Large intestine (tissue), 3 donors: ENCODE measurements at regions not wholly inside any gene's neighbourhood (a gene's known extent, or its start where the extent isn't known, plus 50 kb on each side); places are given as distances from the start of the nearest gene placed in this dataset.

Experiments
- DNase-seq, 2 donors: peaks; one replicate each; pipeline versions ENCODE4 v3.0.0 to v3.0.0-alpha.2; 2013
- H3K27ac ChIP-seq: one replicate; pipeline ENCODE4 v1.5.1; 2013; ENCODE audit warnings: low read length
- H3K27me3 ChIP-seq: 2 replicates; pipeline ENCODE4 v1.6.1; 2013; ENCODE audit warnings: low read length; ENCODE audit not compliant: control insufficient read depth, insufficient read depth
- H3K36me3 ChIP-seq: 2 replicates; pipeline ENCODE4 v1.6.1; 2013; ENCODE audit warnings: low read length; ENCODE audit not compliant: control insufficient read depth, insufficient read depth
- H3K4me1 ChIP-seq: one replicate; pipeline ENCODE4 v1.6.1; 2013; ENCODE audit warnings: low read length; ENCODE audit not compliant: control insufficient read depth, insufficient read depth
- H3K4me3 ChIP-seq: one replicate; pipeline ENCODE4 v1.5.1; 2013; ENCODE audit warnings: low read length
- H3K9me3 ChIP-seq: one replicate; pipeline ENCODE4 v1.6.1; 2013; ENCODE audit warnings: mild to moderate bottlenecking, low read depth, low read length, moderate library complexity; ENCODE audit not compliant: control insufficient read depth
- WGBS: methylation state at CpG from one replicate; pipeline ENCODE4 v1.1.5; 2013; ENCODE audit warnings: low lambda C conversion rate; ENCODE audit not compliant: insufficient coverage; 5-methylcytosine and 5-hydroxymethylcytosine counted together

DNA sequence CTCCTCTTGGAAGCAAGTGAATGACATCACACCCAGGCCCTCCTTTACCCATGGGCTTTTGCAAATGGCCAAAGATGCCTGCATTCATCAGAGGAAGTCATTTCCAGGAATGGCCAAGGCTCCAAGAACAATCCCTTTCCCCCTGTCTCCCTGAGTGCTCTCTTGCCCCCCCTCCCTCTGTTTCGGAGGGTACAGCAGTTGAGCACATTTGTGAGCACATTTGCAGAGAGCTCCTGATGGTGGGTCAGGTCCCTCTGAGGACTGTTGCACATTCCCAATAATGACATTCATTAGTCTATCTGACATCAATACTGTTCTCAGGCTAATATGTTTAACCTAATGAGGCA lies 113.4 kb downstream of the MATN1 start:
- Histone ChIP-seq H3K4me3 (no peak overlapping the region), H3K36me3 (no peaks in the 10 kb centered on the region), H3K4me1 (no peaks in the 10 kb centered on the region), H3K9me3 (no peaks in the 10 kb centered on the region), H3K27me3 (peaks cover 6% of the 10 kb centered on the region), H3K27ac (no peak overlapping the region)
- no peak for DNase-seq
- WGBS: no CpG with 5 or more reads among the region's 1 CpG

DNA sequence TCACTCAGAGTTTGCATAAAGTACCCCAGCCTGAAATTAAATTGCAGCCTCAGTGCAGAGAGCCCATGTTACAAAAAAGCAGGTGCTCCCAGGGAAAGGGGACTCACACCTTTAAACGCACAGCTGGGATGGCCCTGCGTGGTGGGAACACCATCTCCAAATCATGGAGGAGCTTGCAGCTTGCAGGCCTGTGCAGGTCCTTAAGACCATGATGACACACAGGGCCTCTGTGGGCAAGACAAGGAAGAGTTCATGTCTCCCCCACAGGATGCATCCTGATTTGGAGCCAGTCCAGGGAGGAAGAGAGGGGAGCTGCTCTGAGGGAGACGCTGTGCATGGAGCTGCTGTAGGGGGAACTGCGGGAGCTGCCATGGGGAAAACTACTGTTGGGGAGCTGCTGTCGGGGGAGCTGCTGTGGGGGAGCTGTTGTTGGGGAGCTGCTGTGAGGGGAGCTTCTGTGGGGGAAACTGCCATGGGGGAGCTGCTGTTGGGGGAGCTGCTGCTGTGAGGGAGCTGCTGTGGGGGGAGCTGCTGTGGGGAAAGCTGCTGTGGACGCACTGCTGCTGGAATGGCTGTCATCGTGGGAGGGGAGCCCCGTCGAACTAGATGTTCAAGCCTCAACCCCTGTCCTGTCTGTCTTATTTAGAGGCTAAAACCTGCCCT lies 113.9 kb downstream of the MATN1 start:
- Histone ChIP-seq H3K4me3 (no peak overlapping the region), H3K27me3 (peaks cover 9% of the 10 kb centered on the region), H3K9me3 (no peaks in the 10 kb centered on the region), H3K4me1 (no peaks in the 10 kb centered on the region), H3K27ac (no peak overlapping the region), H3K36me3 (no peaks in the 10 kb centered on the region)
- WGBS: no CpG with 5 or more reads among the region's 9 CpGs
- DNase-seq: no peak

DNA sequence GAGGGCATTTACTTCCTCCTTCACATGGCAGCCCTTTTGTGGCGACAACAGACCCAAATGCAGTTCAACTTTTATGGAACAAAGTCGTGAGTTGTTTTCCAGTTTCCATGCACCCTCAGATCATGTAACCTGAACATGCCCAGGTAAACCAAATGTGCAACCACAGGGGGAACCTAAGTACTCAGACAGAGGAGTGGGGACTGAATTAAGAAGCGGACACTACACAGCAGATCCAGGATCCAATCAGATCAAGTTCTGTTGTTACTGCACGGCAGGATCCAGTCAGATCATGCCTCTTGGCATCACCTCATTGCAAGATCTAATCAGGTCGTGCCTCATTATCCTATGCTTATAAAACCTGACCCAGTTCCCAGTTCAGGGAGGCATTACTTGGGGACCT lies 115.7 kb downstream of the MATN1 start:
- H3K4me1 ChIP-seq: no peaks in the 10 kb centered on the region
- DNase-seq: no peak
- H3K27ac ChIP-seq: no peak overlapping the region
- no peaks in the 10 kb centered on the region for H3K9me3 ChIP-seq
- H3K4me3 ChIP-seq: no peak overlapping the region
- no peaks in the 10 kb centered on the region for H3K36me3 ChIP-seq
- no CpG with 5 or more reads among the region's 5 CpGs for WGBS
- peaks cover 9% of the 10 kb centered on the region for H3K27me3 ChIP-seq

DNA sequence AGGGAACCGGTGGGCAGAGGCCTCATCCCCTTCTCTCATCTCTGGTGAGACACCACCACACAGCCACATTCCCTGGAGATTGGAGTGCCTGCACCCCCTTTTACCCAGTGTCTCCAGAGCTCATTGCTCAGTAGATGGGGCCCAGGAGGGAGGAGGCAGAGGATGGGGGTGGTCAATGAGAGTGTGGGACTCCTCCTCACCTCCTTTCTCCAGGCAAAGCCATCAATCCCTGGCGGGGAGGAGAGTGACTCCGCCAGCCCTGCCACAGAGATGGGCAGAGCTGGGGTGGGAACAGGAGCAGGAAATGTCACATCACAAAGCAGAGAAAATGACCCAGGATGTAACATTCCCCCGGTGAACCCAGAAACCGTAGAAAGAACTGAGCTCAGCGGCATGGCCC lies 117.2 kb downstream of the MATN1 start:
- peaks cover 6% of the 10 kb centered on the region for H3K27me3 ChIP-seq

DNA sequence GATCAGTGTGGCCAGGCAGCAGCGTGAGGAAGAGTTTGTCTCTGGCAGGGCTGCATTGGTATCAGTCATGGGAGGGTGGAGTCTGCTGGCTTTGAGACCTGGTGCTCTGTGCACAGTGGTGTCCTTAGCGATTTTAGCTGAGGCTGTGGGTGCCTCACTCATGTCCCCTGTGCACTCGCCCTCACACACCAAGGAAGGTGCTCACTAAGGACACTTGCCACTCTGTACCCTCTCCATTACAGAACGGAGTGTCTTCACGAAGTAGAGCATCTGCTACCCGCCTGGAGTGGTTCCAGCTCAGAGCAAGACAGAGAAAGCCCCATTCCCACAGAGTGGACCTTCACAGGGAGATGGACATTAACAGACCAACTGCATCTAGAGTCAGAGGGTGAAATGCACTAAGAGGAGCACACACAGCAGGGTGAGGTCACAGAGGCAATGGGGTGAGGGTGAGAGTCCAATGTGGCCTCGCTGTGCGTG lies 117.9 kb downstream of the MATN1 start:
- no peaks in the 10 kb centered on the region for H3K36me3 ChIP-seq
- H3K27ac ChIP-seq: no peak overlapping the region
- no peak for DNase-seq
- WGBS: no CpG with 5 or more reads among the region's 8 CpGs
- H3K9me3 ChIP-seq: no peaks in the 10 kb centered on the region
- H3K27me3 ChIP-seq: peaks cover 6% of the 10 kb centered on the region
- H3K4me3 ChIP-seq: no peak overlapping the region
- no peaks in the 10 kb centered on the region for H3K4me1 ChIP-seq

More for the DNA sequence above, 117.2 kb downstream of the MATN1 start:
- H3K4me1 ChIP-seq: no peaks in the 10 kb centered on the region
- H3K27ac ChIP-seq: no peak overlapping the region
- no peaks in the 10 kb centered on the region for H3K9me3 ChIP-seq
- H3K36me3 ChIP-seq: no peaks in the 10 kb centered on the region
- H3K4me3 ChIP-seq: no peak overlapping the region
- no peak for DNase-seq
- WGBS: 60% methylated on average over 1 of the region's 6 CpGs

DNA sequence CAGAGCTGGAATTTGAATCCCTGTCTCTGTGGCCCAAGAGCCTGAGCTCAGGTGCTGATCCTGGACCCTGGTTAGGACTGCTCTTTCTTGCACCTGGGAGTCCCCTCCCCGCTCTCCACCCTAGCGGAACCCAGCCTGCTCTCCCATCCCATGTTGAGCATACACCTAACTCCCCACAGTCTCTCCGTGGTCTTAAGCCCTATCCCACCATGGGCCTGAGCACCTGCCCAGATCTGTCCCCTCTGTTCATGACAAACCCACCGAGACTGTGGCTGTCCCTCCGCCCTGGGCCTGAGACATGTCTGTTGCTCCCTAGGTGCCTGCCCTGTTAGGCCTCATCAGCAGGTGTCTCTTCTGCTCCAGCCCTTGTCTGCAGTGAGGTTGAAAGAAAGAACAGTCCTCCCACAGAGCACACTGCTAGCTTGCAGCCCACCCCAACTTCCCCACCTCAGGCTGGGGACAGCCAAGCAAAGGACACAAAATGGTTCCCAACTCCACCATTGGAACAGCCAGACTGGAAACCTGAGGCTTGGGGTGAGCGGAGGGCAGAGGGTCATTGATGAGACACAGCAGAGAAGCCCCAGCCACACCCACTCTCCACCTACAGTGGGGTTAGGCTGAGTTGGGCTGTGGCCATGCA lies 118.5 kb downstream of the MATN1 start:
- H3K4me3 ChIP-seq: no peak overlapping the region
- DNase-seq: no peak

DNA sequence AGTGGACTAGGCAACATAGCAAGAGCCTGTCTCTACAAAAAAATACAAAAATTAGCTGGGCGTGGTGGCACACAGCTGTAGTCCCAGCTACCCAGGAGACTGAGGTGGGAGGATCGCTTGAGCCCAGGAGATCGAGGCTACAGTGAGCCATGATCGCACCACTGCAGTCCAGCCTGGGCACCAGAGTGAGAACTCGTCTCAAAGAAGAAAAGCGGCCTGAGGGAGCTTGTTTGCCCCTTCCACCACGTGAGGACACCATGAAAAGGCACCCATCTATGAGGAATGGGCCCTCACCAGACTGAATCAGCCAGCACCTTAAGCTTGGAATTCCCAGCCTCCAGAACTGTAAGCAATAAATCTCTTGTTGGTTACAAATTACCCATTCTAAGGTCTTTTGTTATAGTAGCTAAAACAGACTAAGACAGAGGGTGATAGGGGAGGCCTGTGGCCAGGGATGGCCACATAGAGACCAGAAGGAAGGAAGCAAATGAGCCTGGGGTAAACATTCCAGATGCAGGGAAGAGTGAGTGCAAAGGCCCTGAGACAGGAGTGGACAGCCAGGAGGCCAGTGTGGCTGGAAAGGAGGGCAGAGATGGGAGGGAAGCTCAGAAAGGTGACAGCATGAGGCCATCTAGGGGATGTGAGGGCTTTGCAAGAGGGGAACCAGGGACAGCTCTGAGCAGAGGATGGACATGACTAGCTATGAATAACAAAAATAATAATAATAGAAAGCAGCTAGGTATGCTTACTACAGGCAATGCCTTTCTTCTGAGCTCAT lies 120.1 kb downstream of the MATN1 start:
- no peak for DNase-seq
- Histone ChIP-seq H3K4me1 (no peaks in the 10 kb centered on the region), H3K4me3 (no peak overlapping the region), H3K36me3 (no peaks in the 10 kb centered on the region), H3K27me3 (peaks cover 9% of the 10 kb centered on the region), H3K27ac (no peak overlapping the region), H3K9me3 (no peaks in the 10 kb centered on the region)
- no CpG with 5 or more reads among the region's 7 CpGs for WGBS

More for the DNA sequence above, 118.5 kb downstream of the MATN1 start:
- peaks cover 6% of the 10 kb centered on the region for H3K27me3 ChIP-seq
- no peak overlapping the region for H3K27ac ChIP-seq
- no peaks in the 10 kb centered on the region for H3K4me1 ChIP-seq
- H3K9me3 ChIP-seq: no peaks in the 10 kb centered on the region
- H3K36me3 ChIP-seq: no peaks in the 10 kb centered on the region
- no CpG with 5 or more reads among the region's 6 CpGs for WGBS

DNA sequence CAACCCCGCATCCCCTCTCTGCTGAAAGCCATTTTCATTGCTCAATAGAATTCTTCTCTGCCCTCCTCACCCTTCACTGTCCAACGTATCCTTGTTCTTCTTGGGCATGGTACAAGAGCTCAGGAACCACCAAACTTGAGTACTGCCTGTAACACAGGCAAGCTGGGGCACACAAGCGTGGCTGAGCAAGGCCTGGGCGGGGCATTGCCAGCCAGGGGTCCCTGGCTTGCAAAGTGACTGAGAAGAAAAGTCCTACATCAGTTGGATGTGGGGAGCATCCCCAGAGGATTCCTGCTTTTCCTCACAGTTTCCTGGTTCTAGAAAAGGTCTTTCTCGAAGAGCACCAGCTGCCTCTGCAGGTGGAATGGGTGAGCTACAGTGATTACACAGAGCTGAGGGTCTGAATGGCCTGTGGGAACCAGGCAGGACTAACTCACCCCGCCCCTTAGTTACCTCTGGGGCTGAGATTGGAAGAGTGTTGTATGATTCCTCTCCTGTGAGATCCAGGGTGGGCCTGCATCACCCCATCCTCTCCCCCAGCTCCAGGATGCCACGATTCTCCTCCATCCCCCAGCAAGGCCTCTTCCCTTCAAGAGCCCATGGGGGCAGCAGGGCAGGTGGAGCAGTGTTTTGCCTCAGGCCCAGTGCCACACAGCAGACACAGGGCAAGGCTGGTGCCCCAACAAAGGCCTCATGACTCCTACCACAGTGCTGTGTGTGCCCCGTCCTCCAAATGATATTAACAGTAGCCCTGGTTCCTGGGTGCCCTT lies 121.9 kb downstream of the MATN1 start:
- peaks cover 10% of the 10 kb centered on the region for H3K27me3 ChIP-seq
- no peaks in the 10 kb centered on the region for H3K4me1 ChIP-seq
- no peak overlapping the region for H3K4me3 ChIP-seq
- H3K36me3 ChIP-seq: no peaks in the 10 kb centered on the region
- WGBS: no CpG with 5 or more reads among the region's 8 CpGs
- H3K27ac ChIP-seq: no peak overlapping the region
- DNase-seq: no peak
- H3K9me3 ChIP-seq: no peaks in the 10 kb centered on the region

DNA sequence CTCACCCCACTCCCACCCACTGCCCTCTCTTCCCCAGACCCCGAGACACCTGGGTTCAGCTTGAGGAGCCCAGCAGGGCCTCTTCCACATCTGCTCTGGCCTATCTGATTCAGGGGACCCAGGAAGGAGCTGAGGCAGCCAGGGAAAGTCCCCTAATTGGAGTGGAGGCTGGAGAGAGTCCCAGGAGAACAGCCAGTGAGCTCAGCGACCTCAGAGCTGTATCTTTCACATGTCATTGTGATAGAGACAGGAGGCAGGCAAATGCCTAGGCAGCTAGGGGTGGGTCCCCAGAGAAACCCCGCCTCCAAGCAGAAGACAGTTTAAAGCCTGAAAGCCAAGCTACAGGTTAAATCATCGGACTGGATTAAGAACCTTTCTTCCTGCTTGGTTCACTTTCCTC lies 122.7 kb downstream of the MATN1 start:
- WGBS: no CpG with 5 or more reads among the region's 4 CpGs
- Histone ChIP-seq H3K27ac (no peak overlapping the region), H3K4me1 (no peaks in the 10 kb centered on the region), H3K36me3 (no peaks in the 10 kb centered on the region), H3K27me3 (peaks cover 11% of the 10 kb centered on the region), H3K4me3 (no peak overlapping the region), H3K9me3 (no peaks in the 10 kb centered on the region)
- DNase-seq: no peak

DNA sequence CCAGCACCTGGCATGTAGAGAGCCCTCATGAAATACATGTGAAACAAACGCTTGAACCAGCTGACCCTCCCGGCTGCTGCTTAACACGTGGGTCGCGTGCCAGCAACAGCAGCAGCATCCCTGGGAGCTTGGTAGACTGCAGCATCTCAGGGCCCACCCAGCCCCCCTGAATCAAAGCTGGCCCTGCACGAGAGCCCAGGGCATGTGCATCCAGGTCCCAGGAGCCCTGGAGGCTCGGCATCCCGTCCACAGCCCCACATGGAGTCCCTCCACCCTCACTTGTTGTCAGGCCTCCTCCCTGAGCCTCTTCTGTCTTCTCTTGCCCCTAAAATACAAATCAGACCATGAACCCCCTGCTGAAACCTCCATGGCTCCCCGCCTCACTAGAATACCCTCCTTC lies 123.1 kb downstream of the MATN1 start:
- DNase-seq: no peak
- Histone ChIP-seq H3K36me3 (no peaks in the 10 kb centered on the region), H3K27me3 (peaks cover 13% of the 10 kb centered on the region), H3K4me3 (no peak overlapping the region), H3K27ac (no peak overlapping the region), H3K9me3 (no peaks in the 10 kb centered on the region), H3K4me1 (no peaks in the 10 kb centered on the region)
- WGBS: no CpG with 5 or more reads among the region's 9 CpGs
